Mesodermal cell (in vitro differentiated cells): ENCODE measurements at regions not wholly inside any gene's neighbourhood (a gene's known extent, or its start where the extent isn't known, plus 50 kb on each side); places are given as distances from the start of the nearest gene placed in this dataset.

Source experiments
- H3K27ac ChIP-seq: 2 replicates; pipeline ENCODE4 v1.7.0; 2013; ENCODE audit warnings: mild to moderate bottlenecking, low read depth, low read length, moderate library complexity; ENCODE audit not compliant: severe bottlenecking
- H3K36me3 ChIP-seq: 2 replicates; pipeline ENCODE4 v1.7.1; 2013; ENCODE audit warnings: mild to moderate bottlenecking, low read length, moderate library complexity; ENCODE audit not compliant: control insufficient read depth, insufficient read depth
- H3K4me1 ChIP-seq: one replicate; pipeline ENCODE4 v1.7.1; 2013; ENCODE audit warnings: mild to moderate bottlenecking, low read length; ENCODE audit not compliant: insufficient read depth, control insufficient read depth, poor library complexity, severe bottlenecking
- H3K4me3 ChIP-seq: 2 replicates; pipeline ENCODE4 v1.7.0; 2013; ENCODE audit warnings: low read length, control low read depth, mild to moderate bottlenecking; ENCODE audit not compliant: insufficient read depth, poor library complexity, severe bottlenecking; ENCODE audit errors: extremely low read depth
- H3K9me3 ChIP-seq: 2 replicates; pipeline ENCODE4 v1.7.1; 2013; ENCODE audit warnings: mild to moderate bottlenecking, low read length, moderate library complexity; ENCODE audit not compliant: control insufficient read depth
- WGBS, 2 experiments: methylation state at CpG; one replicate each; pipeline ENCODE4 v1.1.5; 2013; ENCODE audit warnings: missing lambda C conversion rate in 2 of 2; ENCODE audit not compliant: insufficient coverage in 2 of 2; 5-methylcytosine and 5-hydroxymethylcytosine counted together

DNA sequence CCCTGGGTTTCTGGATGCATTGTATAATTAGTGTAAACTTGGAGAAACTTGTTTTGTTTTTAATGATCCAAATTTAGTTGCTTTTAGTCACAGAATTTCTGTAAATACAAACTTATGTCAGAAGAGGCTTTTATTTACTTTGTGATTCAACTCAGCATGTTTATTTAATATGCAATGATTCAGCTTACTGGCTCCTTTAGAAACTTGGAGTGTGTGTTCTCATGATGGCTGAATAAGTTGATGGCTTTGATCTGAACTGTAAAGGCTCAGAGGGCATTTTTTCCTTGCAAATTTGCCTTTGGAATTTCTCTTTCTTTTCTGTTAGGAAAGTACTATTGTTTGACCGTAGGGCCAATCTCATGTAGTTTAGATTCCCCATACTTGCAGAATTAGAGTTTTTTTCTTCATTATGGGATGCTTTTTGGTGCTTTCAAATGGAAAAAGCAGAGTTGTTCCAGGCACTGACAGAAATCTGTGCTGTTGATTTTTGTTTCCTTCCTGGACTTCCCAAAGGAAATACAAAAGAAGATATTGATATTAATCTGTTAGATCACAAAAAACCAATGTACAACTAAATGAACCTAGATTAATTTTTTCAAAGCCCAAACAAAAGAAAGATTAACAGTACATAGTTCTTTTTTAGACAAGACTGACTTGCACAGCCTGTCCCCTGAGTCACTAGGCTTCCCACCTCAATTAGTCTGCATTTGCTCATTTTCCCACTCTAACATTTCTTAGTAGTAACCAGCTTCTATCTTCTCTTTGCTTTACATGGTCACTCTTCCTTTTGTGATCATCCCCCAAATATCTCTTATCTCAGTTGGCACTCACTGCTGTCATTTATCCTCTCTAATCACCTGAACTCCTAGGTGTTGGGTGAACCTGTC is 96.8 kb upstream of the AGR3 start:
- Histone ChIP-seq H3K36me3 (no peaks in the 10 kb centered on the region), H3K4me3 (no peak overlapping the region), H3K27ac (peak overlapping the region; percentile 1), H3K4me1 (peaks cover 11% of the 10 kb centered on the region), H3K9me3 (no peaks in the 10 kb centered on the region)
- no CpG with 5 or more reads among the region's 1 CpG for WGBS, 2 experiments

GRCh38 chr7:16980539-16980938 is 98.8 kb upstream of the AGR3 start:
- Histone ChIP-seq H3K4me1 (peaks cover 11% of the 10 kb centered on the region), H3K9me3 (no peaks in the 10 kb centered on the region), H3K36me3 (no peaks in the 10 kb centered on the region), H3K27ac (no peak overlapping the region), H3K4me3 (no peak overlapping the region)
- 95 to 100% methylated on average over 2 to 3 of the region's 4 CpGs for WGBS, 2 experiments

DNA sequence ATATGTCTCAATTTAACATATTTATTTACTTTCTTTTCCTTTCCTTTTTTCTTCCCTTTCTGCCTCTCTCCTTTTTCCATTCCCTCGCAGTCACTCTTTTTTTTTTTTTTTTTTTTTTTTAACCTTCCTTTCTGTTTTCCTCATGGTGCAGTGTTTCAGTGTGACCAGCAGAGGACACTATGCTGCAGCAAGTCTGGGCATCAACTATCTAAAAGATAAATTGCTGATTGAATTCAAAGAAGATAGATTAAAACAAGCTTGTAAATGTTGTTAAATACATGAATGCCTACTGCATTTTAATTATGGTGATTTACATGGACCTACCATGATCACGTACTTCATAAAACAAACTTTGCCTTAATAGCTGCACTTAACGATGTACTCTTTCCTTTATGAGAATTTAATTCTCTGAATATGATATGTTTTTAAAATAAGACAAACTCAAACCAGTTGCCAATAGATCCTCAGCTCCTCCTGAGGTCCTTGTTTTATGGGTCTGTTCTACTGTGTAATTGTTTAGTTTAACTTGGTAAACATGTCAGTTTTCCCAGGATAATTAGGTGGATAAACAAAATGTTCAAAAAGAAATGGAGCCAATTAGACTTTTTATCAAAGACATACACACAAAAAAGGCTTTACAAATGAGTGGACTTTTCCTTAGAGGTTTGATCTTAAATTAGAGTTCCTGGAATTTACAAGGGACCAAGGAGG is 101.0 kb upstream of the AGR3 start:
- WGBS, 2 experiments = 14% methylated on average over 1 of the region's 3 CpGs; no CpG with 5 or more reads in 1 of the 2 experiments
- H3K27ac ChIP-seq = no peak overlapping the region
- no peak overlapping the region for H3K4me3 ChIP-seq
- H3K9me3 ChIP-seq = no peaks in the 10 kb centered on the region
- peaks cover 11% of the 10 kb centered on the region for H3K4me1 ChIP-seq
- no peaks in the 10 kb centered on the region for H3K36me3 ChIP-seq

DNA sequence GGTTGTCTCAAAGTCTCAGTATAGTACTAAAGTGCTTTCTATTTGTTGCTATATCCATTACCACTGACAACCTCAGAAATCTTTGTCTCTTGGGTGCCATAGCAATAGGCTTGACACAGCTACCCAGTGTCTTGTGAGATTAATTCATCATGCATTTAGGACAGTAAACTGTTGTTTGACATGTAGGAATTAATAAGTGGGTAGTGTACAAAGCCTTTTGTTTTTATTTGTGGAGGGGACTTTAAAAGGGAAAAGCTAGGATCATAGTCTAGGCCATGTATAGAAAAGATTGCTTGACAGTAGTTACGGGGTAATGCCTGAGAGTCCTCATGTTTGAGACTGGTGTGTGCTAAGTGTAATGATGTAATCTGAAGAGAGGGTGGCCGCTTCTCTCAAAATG is 102.6 kb upstream of the AGR3 start:
- Histone ChIP-seq H3K4me3 (no peak overlapping the region), H3K27ac (no peak overlapping the region), H3K36me3 (no peaks in the 10 kb centered on the region), H3K9me3 (no peaks in the 10 kb centered on the region), H3K4me1 (no peaks in the 10 kb centered on the region)
- WGBS, 2 experiments = 100% methylated on average over 1 of the region's 2 CpGs; no CpG with 5 or more reads in 1 of the 2 experiments

- H3K4me3 ChIP-seq = no peak overlapping the region
- no peak overlapping the region for H3K27ac ChIP-seq
- no peaks in the 10 kb centered on the region for H3K9me3 ChIP-seq
- WGBS, 2 experiments = no CpG with 5 or more reads among the region's 1 CpG
- H3K36me3 ChIP-seq = no peaks in the 10 kb centered on the region
- H3K4me1 ChIP-seq = peaks cover 4% of the 10 kb centered on the region
These were observed 103.8 kb upstream of the AGR3 start for GRCh38 chr7:16985621-16986020.

GRCh38 chr7:16986755-16987154 is 105.0 kb upstream of the AGR3 start:
- no peak overlapping the region for H3K4me3 ChIP-seq
- H3K9me3 ChIP-seq = no peaks in the 10 kb centered on the region
- 86% methylated on average over 1 of the region's 1 CpG; no CpG with 5 or more reads in 1 of the 2 experiments for WGBS, 2 experiments

DNA sequence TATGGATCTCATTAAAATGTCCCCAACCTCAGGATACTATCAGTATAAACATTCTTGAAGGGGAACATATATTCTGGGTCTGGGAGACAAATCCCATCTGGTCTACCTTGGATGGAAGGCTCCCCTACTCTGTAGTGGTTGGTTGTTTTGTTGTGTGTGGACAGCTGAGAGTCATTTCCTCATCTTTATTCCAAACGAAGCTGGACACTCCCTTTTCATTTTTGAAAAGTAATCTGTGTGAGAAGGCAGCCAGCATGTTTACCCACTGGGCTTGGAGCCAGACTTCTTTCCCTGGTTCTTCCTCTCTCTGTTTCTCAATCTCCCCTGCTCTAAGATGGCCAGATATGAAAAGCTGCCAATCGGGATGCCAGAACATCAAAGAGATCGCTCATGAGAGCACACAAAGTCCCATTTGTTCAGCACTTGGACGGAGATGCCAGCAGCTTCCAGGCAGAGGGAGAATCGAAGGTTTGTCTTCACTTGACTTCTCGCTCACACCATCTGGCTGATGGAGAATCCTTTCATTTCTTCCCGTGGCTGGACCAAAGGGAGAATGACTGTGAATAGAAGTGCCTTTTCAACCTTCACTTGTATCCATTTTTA is 108.1 kb upstream of the AGR3 start:
- WGBS, 2 experiments = 90 to 94% methylated on average over 3 to 4 of the region's 7 CpGs
- no peaks in the 10 kb centered on the region for H3K36me3 ChIP-seq
- H3K27ac ChIP-seq = no peak overlapping the region
- H3K4me1 ChIP-seq = peaks cover 4% of the 10 kb centered on the region
- no peaks in the 10 kb centered on the region for H3K9me3 ChIP-seq
- H3K4me3 ChIP-seq = no peak overlapping the region

More at GRCh38 chr7:16986755-16987154, 105.0 kb upstream of the AGR3 start:
- Histone ChIP-seq H3K36me3 (no peaks in the 10 kb centered on the region), H3K4me1 (peaks cover 4% of the 10 kb centered on the region), H3K27ac (no peak overlapping the region)

- no peak overlapping the region for H3K27ac ChIP-seq
- peaks cover 2% of the 10 kb centered on the region for H3K9me3 ChIP-seq
- peaks cover 4% of the 10 kb centered on the region for H3K4me1 ChIP-seq
- WGBS, 2 experiments = 93 to 100% methylated on average over 2 to 5 of the region's 5 CpGs
- no peaks in the 10 kb centered on the region for H3K36me3 ChIP-seq
- no peak overlapping the region for H3K4me3 ChIP-seq
These were observed 109.8 kb upstream of the AGR3 start for GRCh38 chr7:16991551-16991950.

DNA sequence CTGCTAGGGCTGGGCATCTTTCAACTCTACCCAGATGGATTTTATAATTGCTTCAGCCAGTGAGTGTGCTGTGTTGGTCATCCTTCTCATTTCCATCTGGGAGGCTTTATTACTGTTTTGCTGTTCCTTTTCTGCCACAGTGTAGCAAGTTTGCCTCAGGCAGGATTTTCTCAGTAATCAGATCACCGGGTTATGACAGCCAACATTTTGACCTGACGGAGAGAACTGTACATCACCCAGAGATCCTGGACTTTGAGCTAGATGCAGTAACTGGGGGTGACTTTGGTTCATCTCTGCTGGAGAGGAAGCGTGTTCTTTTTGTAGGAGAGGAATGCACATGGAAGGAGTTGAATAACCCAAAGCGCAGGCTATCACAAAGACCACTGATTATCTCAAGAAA is 111.8 kb upstream of the AGR3 start:
- Histone ChIP-seq H3K4me3 (no peak overlapping the region), H3K36me3 (no peaks in the 10 kb centered on the region), H3K27ac (no peak overlapping the region), H3K4me1 (peaks cover 4% of the 10 kb centered on the region), H3K9me3 (peaks cover 2% of the 10 kb centered on the region)
- 100% methylated on average over 1 of the region's 4 CpGs; no CpG with 5 or more reads in 1 of the 2 experiments for WGBS, 2 experiments

GRCh38 chr7:16998481-16999051 is 116.8 kb upstream of the AGR3 start:
- Histone ChIP-seq H3K4me3 (no peak overlapping the region), H3K9me3 (peaks cover 2% of the 10 kb centered on the region), H3K27ac (no peak overlapping the region), H3K36me3 (no peaks in the 10 kb centered on the region), H3K4me1 (peaks cover 3% of the 10 kb centered on the region)
- 86% methylated on average over 1 of the region's 1 CpG; no CpG with 5 or more reads in 1 of the 2 experiments for WGBS, 2 experiments
